Ureter (tissue), 1 donor: ENCODE measurements at regions not wholly inside any gene's neighbourhood (a gene's known extent, or its start where the extent isn't known, plus 50 kb on each side); places are given as distances from the start of the nearest gene placed in this dataset.

Source experiments
- DNase-seq: peaks from one replicate; pipeline ENCODE4 v3.0.0-alpha.2; 2020; ENCODE audit warnings: low spot score
- donor health status: DM: yes; HTN: yes; CAD: no.

- DNase-seq, result no peak
These were observed 603.3 kb upstream of the TMEM132C start for GRCh38 chr12:127663716-127664115.

GRCh38 chr12:127664901-127665300 lies 602.1 kb upstream of the TMEM132C start:
- no peak for DNase-seq

GRCh38 chr12:127667131-127667685 lies 599.8 kb upstream of the TMEM132C start:
- DNase-seq, result no peak

- DNase-seq, result no peak
These were observed 596.7 kb upstream of the TMEM132C start for GRCh38 chr12:127670294-127670693.

GRCh38 chr12:127670796-127671195 lies 596.2 kb upstream of the TMEM132C start:
- DNase-seq, result no peak

GRCh38 chr12:127675936-127676335 lies 591.0 kb upstream of the TMEM132C start:
- DNase-seq, result no peak

- peak; percentile 72 for DNase-seq
These were observed 589.3 kb upstream of the TMEM132C start for GRCh38 chr12:127677537-127678131.

GRCh38 chr12:127678945-127679344 lies 588.0 kb upstream of the TMEM132C start:
- DNase-seq, result no peak

- DNase-seq, result no peak
These were observed 586.5 kb upstream of the TMEM132C start for GRCh38 chr12:127680516-127680915.

GRCh38 chr12:127681151-127681754 lies 585.7 kb upstream of the TMEM132C start:
- no peak for DNase-seq

GRCh38 chr12:127685491-127685890 lies 581.5 kb upstream of the TMEM132C start:
- no peak for DNase-seq

GRCh38 chr12:127685931-127686330 lies 581.0 kb upstream of the TMEM132C start:
- DNase-seq, result no peak

- DNase-seq, result no peak
These were observed 579.8 kb upstream of the TMEM132C start for GRCh38 chr12:127687181-127687580.

GRCh38 chr12:127688906-127689428 lies 578.0 kb upstream of the TMEM132C start:
- no peak for DNase-seq

GRCh38 chr12:127690161-127690560 lies 576.8 kb upstream of the TMEM132C start:
- no peak for DNase-seq

- DNase-seq, result no peak
These were observed 570.0 kb upstream of the TMEM132C start for GRCh38 chr12:127696963-127697362.

GRCh38 chr12:127703026-127703425 lies 563.9 kb upstream of the TMEM132C start:
- DNase-seq, result no peak

- DNase-seq, result no peak
These were observed 555.9 kb upstream of the TMEM132C start for GRCh38 chr12:127711108-127711507.

GRCh38 chr12:127712561-127712960 lies 554.4 kb upstream of the TMEM132C start:
- no peak for DNase-seq

- no peak for DNase-seq
These were observed 550.8 kb upstream of the TMEM132C start for GRCh38 chr12:127716166-127716565.

- no peak for DNase-seq
These were observed 549.7 kb upstream of the TMEM132C start for GRCh38 chr12:127717278-127717677.

- no peak for DNase-seq
These were observed 546.6 kb upstream of the TMEM132C start for GRCh38 chr12:127720334-127720733.

- no peak for DNase-seq
These were observed 544.4 kb upstream of the TMEM132C start for GRCh38 chr12:127722611-127723010.
